Mesendoderm (in vitro differentiated cells): ENCODE measurements at regions not wholly inside any gene's neighbourhood (a gene's known extent, or its start where the extent isn't known, plus 50 kb on each side); places are given as distances from the start of the nearest gene placed in this dataset.

Experiments
- DNase-seq: peaks from one replicate; pipeline ENCODE4 v3.0.0; 2013
- H2AK5ac ChIP-seq: 2 replicates; pipeline ENCODE4 v1.6.1; 2013; ENCODE audit warnings: low read length, inconsistent platforms
- H2BK120ac ChIP-seq: 2 replicates; pipeline ENCODE4 v1.6.1; 2013; ENCODE audit warnings: low read depth, mild to moderate bottlenecking, low read length, moderate library complexity, mixed read lengths
- H2BK15ac ChIP-seq: replicated peaks from 2 replicates; pipeline ENCODE4 v1.6.1; 2013; ENCODE audit warnings: low read depth, mild to moderate bottlenecking, moderate library complexity
- H2BK5ac ChIP-seq: 2 replicates; pipeline ENCODE4 v1.6.1; 2013; ENCODE audit warnings: low read length, inconsistent platforms
- H3K18ac ChIP-seq: 2 replicates; pipeline ENCODE4 v1.6.1; 2013; ENCODE audit warnings: mild to moderate bottlenecking, low read length, mixed read lengths
- H3K23ac ChIP-seq: one replicate; pipeline ENCODE4 v1.6.1; 2013; ENCODE audit warnings: low read length
- H3K27ac ChIP-seq: 2 replicates; pipeline ENCODE4 v1.5.1; 2013; ENCODE audit warnings: low read depth, mild to moderate bottlenecking, inconsistent platforms, low read length, moderate library complexity
- H3K27me3 ChIP-seq: 2 replicates; pipeline ENCODE4 v1.6.1; 2013; ENCODE audit warnings: low read length, control low read depth, mild to moderate bottlenecking, inconsistent platforms; ENCODE audit not compliant: insufficient read depth, poor library complexity
- H3K36me3 ChIP-seq: 2 replicates; pipeline ENCODE4 v1.6.1; 2013; ENCODE audit warnings: low read length, inconsistent platforms; ENCODE audit not compliant: control insufficient read depth, insufficient read depth
- H3K4ac ChIP-seq: one replicate; pipeline ENCODE4 v1.6.1; 2013; ENCODE audit warnings: low read depth, mild to moderate bottlenecking, low read length, moderate library complexity
- H3K4me1 ChIP-seq: 2 replicates; pipeline ENCODE4 v1.6.1; 2013; ENCODE audit warnings: low read depth, low read length, inconsistent platforms; ENCODE audit not compliant: control insufficient read depth
- H3K4me2 ChIP-seq: 2 replicates; pipeline ENCODE4 v1.6.1; 2013; ENCODE audit warnings: low read length
- H3K4me3 ChIP-seq: 2 replicates; pipeline ENCODE4 v1.5.1; 2013; ENCODE audit warnings: mild to moderate bottlenecking, low read length
- H3K56ac ChIP-seq: one replicate; pipeline ENCODE4 v1.6.1; 2013; ENCODE audit warnings: low read length
- H3K79me1 ChIP-seq: 2 replicates; pipeline ENCODE4 v1.6.1; 2013; ENCODE audit warnings: low read length, inconsistent platforms
- H3K79me2 ChIP-seq: 2 replicates; pipeline ENCODE4 v1.6.1; 2013; ENCODE audit warnings: mild to moderate bottlenecking, low read length; ENCODE audit not compliant: control insufficient read depth, insufficient read depth
- H3K9ac ChIP-seq: 2 replicates; pipeline ENCODE4 v1.6.1; 2013; ENCODE audit warnings: low read length, inconsistent platforms
- H4K5ac ChIP-seq: one replicate; pipeline ENCODE4 v1.6.1; 2013; ENCODE audit warnings: low read length
- H4K8ac ChIP-seq: one replicate; pipeline ENCODE4 v1.6.1; 2013; ENCODE audit warnings: low read depth, mild to moderate bottlenecking, control low read depth, low read length, moderate library complexity
- WGBS: extraction: QIAGEN DNeasy Blood & Tissue Kit; methylation state at CpG from one replicate; pipeline ENCODE4 v1.1.7; 2013; ENCODE audit warnings: low lambda C conversion rate, missing lambda C conversion rate; ENCODE audit not compliant: insufficient coverage; ENCODE audit errors: extremely low coverage; 5-methylcytosine and 5-hydroxymethylcytosine counted together

DNA sequence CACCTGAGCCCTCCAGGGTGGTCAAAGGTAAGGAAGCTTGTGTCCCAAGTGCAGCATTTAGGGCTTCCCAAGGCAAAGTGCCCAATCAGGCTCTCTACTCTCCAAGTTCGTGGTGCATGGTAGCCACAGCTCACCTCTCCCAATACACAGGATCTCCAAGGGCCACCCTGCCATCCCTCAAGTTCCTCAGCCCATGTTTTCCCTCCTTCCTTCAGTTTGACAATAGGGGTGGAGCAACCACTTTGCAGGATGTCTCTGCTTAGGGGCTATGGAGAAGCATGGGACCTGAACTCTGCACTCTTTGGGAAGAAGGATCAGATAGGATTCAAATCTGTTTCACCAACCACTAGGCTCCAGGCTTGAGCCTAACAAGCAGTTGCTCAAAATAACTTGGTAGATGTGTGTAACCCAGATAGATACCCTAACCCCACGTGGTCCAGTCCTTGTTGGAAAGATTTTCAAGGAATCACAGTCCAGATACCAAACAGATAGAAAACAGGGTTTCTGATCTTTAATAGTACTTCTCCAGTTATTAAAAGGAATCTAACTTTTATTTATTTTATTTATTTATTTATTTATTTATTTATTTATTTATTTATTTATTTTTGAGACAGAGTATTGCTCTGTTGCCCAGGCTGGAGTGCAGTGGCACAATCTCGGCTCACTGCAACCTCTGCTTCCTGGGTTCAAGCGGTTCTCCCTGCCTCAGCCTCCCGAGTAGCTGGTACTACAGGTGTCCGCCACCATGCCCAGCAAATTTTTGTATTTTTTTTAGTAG, 248.1 kb downstream of the CTTN start:
- Histone ChIP-seq H3K4me3 (no peak overlapping the region), H3K79me1 (no peaks in the 10 kb centered on the region), H2BK15ac (no peak overlapping the region), H3K23ac (no peak overlapping the region), H3K56ac (no peak overlapping the region), H2BK5ac (no peak overlapping the region), H3K79me2 (no peaks in the 10 kb centered on the region), H3K36me3 (no peaks in the 10 kb centered on the region), H3K27ac (no peak overlapping the region), H2BK120ac (no peak overlapping the region), H2AK5ac (no peak overlapping the region), H3K18ac (no peak overlapping the region), H3K4ac (no peak overlapping the region), H4K5ac (no peak overlapping the region), H3K4me1 (no peaks in the 10 kb centered on the region), H3K9ac (no peak overlapping the region), H3K4me2 (no peak overlapping the region), H3K27me3 (no peaks in the 10 kb centered on the region), H4K8ac (no peak overlapping the region)
- DNase-seq: no peak
- WGBS: no CpG with 5 or more reads among the region's 6 CpGs

DNA sequence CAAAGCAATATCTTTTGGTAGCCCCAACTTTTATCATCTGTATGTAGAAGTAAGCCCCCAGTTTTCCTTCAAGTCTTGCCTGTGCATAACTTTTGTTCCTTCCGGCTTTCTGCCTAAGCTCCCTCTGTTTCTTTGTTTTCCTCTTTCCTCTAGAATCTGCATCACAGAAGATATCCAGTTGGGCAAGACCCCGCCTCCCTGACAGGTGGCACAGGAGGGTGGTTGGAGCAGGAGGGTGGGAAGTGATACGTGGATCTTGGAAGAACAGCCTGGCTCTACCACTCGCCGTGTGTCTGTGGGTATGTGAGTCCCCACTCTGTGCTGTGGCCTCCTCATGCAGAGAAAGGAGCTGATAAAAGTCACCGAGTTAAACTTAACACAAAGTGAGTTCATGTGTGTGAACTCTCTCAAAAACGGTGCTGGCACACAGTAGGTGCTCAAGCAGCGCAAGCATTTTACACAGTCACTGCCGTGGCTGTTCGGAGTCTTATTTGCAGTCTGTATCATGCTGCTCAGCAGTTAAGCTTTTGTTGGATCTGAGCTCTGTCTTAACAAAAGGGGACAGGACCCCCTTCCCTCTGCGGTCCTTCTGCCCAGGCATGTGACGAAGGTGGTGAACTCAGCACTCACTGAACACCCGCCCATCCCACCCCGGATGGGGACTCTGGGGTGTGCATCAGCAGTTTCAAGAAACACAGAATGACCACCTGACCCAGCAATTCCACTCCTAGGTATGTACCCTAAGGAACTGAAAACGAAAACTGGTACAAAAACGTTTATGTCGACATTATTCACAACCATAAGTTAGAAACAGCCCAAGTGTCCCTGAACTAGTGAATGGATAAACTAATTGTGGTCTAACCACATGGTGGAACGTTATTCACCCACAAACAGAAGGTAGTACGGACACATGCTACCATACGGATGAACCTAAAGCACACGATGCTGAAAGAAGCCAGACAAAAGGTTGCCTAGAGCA, 249.1 kb downstream of the CTTN start:
- DNase-seq: no peak
- H3K4ac ChIP-seq: no peak overlapping the region
- no peaks in the 10 kb centered on the region for H3K36me3 ChIP-seq
- no peak overlapping the region for H2BK120ac ChIP-seq
- H2AK5ac ChIP-seq: no peak overlapping the region
- H3K56ac ChIP-seq: no peak overlapping the region
- WGBS: no CpG with 5 or more reads among the region's 21 CpGs
- H3K79me2 ChIP-seq: no peaks in the 10 kb centered on the region
- H3K27ac ChIP-seq: no peak overlapping the region
- no peak overlapping the region for H3K18ac ChIP-seq
- H3K27me3 ChIP-seq: no peaks in the 10 kb centered on the region
- H3K9ac ChIP-seq: no peak overlapping the region
- no peaks in the 10 kb centered on the region for H3K4me1 ChIP-seq
- H3K23ac ChIP-seq: no peak overlapping the region
- no peaks in the 10 kb centered on the region for H3K79me1 ChIP-seq
- no peak overlapping the region for H2BK5ac ChIP-seq
- H3K4me2 ChIP-seq: no peak overlapping the region
- H2BK15ac ChIP-seq: no peak overlapping the region
- no peak overlapping the region for H4K5ac ChIP-seq
- no peak overlapping the region for H4K8ac ChIP-seq
- H3K4me3 ChIP-seq: no peak overlapping the region

DNA sequence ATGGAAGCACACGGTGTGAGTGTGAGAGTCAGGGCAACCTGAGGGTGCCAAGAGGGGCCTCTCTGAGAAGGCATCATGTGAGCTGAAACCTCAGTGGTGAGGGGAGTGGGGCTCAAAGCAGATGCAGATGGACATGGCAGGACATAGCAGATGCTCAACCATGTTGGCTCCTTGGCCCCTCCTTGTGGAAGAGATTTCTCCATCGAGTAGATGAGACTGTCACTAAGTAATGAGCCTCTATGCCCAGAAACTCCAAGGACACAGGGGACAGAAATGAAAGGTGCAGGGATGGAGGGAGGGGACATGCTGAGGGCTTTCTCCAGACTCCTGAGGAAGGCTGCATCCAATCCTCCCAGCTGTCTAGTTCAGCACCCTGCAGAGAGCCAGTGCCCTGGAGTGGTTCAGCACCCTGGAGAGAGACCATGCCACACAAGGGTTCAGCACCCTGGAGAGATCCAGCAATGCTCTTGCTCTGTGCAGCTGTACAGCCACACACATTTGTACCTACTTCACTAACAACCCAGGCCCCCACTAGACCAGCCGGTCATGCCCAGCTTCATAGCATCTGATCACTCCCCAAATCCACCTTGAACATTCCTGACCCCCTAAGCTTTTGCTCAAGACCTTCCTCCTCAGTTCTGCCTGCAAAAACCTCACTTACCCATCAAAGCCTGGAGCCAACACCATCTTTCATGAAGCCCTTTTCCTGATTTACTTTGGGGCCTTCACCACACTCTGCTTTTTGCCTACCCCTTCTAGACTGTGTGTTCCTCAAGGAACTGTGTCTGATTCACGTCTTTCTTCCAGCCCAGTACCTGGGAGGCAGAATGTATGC, 252.0 kb downstream of the CTTN start:
- Histone ChIP-seq H4K5ac (no peak overlapping the region), H3K9ac (no peak overlapping the region), H3K56ac (no peak overlapping the region), H3K79me2 (no peaks in the 10 kb centered on the region), H3K79me1 (peaks cover 2% of the 10 kb centered on the region), H2BK120ac (no peak overlapping the region), H3K4ac (no peak overlapping the region), H3K27me3 (no peaks in the 10 kb centered on the region), H2AK5ac (no peak overlapping the region), H2BK5ac (no peak overlapping the region), H3K18ac (no peak overlapping the region), H2BK15ac (no peak overlapping the region), H3K4me2 (no peak overlapping the region), H3K23ac (no peak overlapping the region), H3K27ac (no peak overlapping the region), H3K4me1 (no peaks in the 10 kb centered on the region), H4K8ac (no peak overlapping the region), H3K4me3 (no peak overlapping the region), H3K36me3 (no peaks in the 10 kb centered on the region)
- DNase-seq: peak; percentile 83
- no CpG with 5 or more reads among the region's 4 CpGs for WGBS

DNA sequence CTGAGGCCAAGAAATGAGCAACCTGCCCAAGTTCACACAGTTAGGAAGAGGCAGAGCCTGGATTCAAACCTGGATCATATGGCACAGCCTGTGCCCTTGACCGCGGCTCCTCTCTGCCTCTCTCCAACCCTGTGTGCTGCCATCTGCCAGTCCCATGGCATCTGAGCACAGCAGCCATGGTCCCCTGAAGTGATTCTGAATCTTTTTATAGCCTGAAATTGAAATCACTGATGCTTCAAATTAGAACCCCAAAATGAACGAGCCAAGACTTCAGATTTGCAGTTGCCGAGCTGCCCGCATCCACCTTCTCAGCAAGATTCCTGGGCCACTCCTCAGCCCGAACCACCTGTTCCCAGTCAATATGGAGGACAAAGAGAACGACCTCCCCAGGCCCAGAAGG, 252.7 kb downstream of the CTTN start:
- no peak overlapping the region for H2AK5ac ChIP-seq
- no peak overlapping the region for H3K9ac ChIP-seq
- H3K4me3 ChIP-seq: no peak overlapping the region
- no peak overlapping the region for H3K23ac ChIP-seq
- no peak overlapping the region for H3K4ac ChIP-seq
- H3K36me3 ChIP-seq: no peaks in the 10 kb centered on the region
- no peak overlapping the region for H2BK5ac ChIP-seq
- no peak overlapping the region for H3K56ac ChIP-seq
- DNase-seq: no peak
- H2BK120ac ChIP-seq: no peak overlapping the region
- no peak overlapping the region for H2BK15ac ChIP-seq
- H4K5ac ChIP-seq: no peak overlapping the region
- H3K4me1 ChIP-seq: no peaks in the 10 kb centered on the region
- no peaks in the 10 kb centered on the region for H3K79me2 ChIP-seq
- H3K27me3 ChIP-seq: no peaks in the 10 kb centered on the region
- H3K18ac ChIP-seq: no peak overlapping the region
- H3K27ac ChIP-seq: no peak overlapping the region
- peaks cover 2% of the 10 kb centered on the region for H3K79me1 ChIP-seq
- H4K8ac ChIP-seq: no peak overlapping the region
- no CpG with 5 or more reads among the region's 7 CpGs for WGBS
- no peak overlapping the region for H3K4me2 ChIP-seq

DNA sequence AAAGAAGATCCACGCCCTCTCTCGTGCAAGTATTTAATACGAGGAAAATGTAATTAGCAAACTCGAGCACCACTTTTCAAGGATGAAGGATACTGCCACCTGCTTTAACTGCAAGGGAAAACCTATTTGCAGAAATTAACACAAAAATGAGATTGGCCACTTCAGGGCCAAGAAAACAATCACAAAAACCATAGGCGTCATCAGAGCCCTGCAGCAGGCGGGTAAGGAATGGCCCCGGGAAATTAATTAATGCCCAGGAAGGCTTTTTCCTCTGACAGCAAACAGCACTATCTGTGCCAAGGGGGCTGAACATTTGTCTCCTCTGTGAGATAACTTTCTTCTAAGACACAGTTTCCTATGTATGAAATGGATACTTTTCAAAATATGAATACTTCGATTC, 255.7 kb downstream of the CTTN start:
- no peak overlapping the region for H2AK5ac ChIP-seq
- no peak overlapping the region for H3K4ac ChIP-seq
- no peak overlapping the region for H2BK15ac ChIP-seq
- no peak overlapping the region for H2BK120ac ChIP-seq
- no peak overlapping the region for H4K8ac ChIP-seq
- H3K4me1 ChIP-seq: peaks cover 3% of the 10 kb centered on the region
- H3K56ac ChIP-seq: no peak overlapping the region
- no peaks in the 10 kb centered on the region for H3K36me3 ChIP-seq
- no peak overlapping the region for H3K9ac ChIP-seq
- no peak overlapping the region for H3K4me2 ChIP-seq
- no CpG with 5 or more reads among the region's 8 CpGs for WGBS
- H3K79me1 ChIP-seq: peaks cover 2% of the 10 kb centered on the region
- H3K27me3 ChIP-seq: no peaks in the 10 kb centered on the region
- H2BK5ac ChIP-seq: no peak overlapping the region
- H3K79me2 ChIP-seq: no peaks in the 10 kb centered on the region
- no peak overlapping the region for H3K18ac ChIP-seq
- H3K27ac ChIP-seq: no peak overlapping the region
- H3K4me3 ChIP-seq: no peak overlapping the region
- H3K23ac ChIP-seq: no peak overlapping the region
- DNase-seq: no peak
- H4K5ac ChIP-seq: no peak overlapping the region
